ENCODE measurements at regions not wholly inside any gene's neighbourhood (a gene's known extent, or its start where the extent isn't known, plus 50 kb on each side); places are given as distances from the start of the nearest gene placed in this dataset.
A peak's percentile ranks its signal among the peaks of the same experiment; 100 is the strongest.

GRCh38 chr10:2978574-2979273 is 88.6 kb upstream of the PFKP start:
- DNase-seq (ENCODE audit: low spot score in 2 of 2) = no peak
- no peak overlapping the region for H3K27ac ChIP-seq
- WGBS = 88% methylated on average over 8 of the region's 8 CpGs

DNA sequence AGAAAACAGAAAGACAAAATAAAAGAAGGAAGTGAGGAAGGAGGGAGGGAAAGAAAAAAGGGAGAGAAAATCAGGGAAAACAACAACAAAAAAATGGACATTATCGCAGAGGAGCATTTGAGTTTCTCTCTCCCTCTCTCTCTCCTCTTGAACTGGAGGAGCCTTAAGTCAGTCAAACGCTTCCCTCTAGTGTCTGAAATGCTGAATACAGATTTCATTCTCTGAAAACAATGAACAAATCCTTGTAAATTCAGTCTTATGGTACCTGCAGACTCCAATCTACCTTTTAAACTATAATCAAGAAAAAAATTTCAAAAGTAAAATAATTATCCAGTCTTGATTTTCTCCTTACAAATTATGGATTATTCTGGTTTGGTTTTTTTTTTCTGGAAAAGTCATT is 89.2 kb upstream of the PFKP start:
- TF ChIP-seq EP300 (IDR thresholded peaks at IDR 0.05) (no peak), POLR2AphosphoS5 (IDR thresholded peaks at IDR 0.05) (no peak), CTCF (IDR thresholded peaks at IDR 0.05) (peak in 1 of 2 donors; percentile 6)
- Histone ChIP-seq H3K27ac (no peak overlapping the region), H3K27me3 (no peaks in the 10 kb centered on the region), H3K4me3 (no peak overlapping the region), H3K4me1 (no peaks in the 10 kb centered on the region), H3K36me3 (no peaks in the 10 kb centered on the region), H3K9me3 (no peaks in the 10 kb centered on the region)
- DNase-seq (ENCODE audit: low spot score in 2 of 2) = no peak
- WGBS = 25% methylated on average over 2 of the region's 2 CpGs

More at GRCh38 chr10:2978574-2979273, 88.6 kb upstream of the PFKP start:
- Histone ChIP-seq H3K9me3 (no peaks in the 10 kb centered on the region), H3K4me1 (no peaks in the 10 kb centered on the region), H3K36me3 (no peaks in the 10 kb centered on the region), H3K27me3 (no peaks in the 10 kb centered on the region), H3K4me3 (no peak overlapping the region)
- no peak for TF ChIP-seq POLR2A (IDR thresholded peaks at IDR 0.05)
- no peak for TF ChIP-seq CTCF (IDR thresholded peaks at IDR 0.05)
- no peak for TF ChIP-seq EP300 (IDR thresholded peaks at IDR 0.05)
- TF ChIP-seq POLR2AphosphoS5 (IDR thresholded peaks at IDR 0.05) = no peak

DNA sequence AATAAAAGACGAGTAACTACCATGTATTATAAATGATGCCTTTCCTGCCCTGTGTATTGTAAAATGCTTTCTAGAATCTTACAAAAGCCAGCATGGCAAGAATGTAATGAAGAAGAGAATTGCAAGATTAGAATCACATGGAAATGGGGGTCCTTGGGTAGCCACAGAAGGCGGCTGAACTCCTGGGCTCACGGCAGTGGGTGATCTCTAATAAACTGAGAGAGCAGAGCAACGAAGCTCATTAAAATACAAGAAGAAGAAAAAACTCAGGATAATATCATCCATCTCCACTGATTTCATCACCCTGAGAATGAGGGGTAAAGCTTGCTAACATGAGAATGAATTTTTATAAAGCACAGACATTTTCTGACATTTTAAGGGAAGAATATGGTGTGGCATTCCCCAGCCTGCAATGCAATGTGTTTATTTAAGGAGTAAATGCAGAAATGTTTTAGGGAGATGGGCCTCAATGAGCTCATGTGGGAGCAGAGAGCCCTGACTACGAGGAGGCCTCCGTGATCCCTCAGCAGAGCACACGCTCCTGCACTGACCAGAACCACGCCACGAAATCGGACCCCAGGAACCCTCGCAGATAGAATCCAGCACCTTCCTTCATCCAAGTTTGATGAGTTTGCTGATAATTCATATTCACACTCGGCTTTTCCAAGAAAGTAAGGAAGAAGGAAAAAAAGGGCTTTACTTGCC is 92.7 kb upstream of the PFKP start:
- no peak for DNase-seq (ENCODE audit: low spot score in 2 of 2)
- no peak overlapping the region for H3K4me3 ChIP-seq
- H3K27ac ChIP-seq = no peak overlapping the region
- TF ChIP-seq POLR2A (IDR thresholded peaks at IDR 0.05) = no peak
- no peak for TF ChIP-seq POLR2AphosphoS5 (IDR thresholded peaks at IDR 0.05)
- TF ChIP-seq CTCF (IDR thresholded peaks at IDR 0.05) = no peak
- no peak for TF ChIP-seq EP300 (IDR thresholded peaks at IDR 0.05)
- H3K27me3 ChIP-seq = no peaks in the 10 kb centered on the region
- no peaks in the 10 kb centered on the region for H3K9me3 ChIP-seq
- WGBS = 88% methylated on average over 12 of the region's 12 CpGs
- H3K36me3 ChIP-seq = no peaks in the 10 kb centered on the region
- H3K4me1 ChIP-seq = no peaks in the 10 kb centered on the region

DNA sequence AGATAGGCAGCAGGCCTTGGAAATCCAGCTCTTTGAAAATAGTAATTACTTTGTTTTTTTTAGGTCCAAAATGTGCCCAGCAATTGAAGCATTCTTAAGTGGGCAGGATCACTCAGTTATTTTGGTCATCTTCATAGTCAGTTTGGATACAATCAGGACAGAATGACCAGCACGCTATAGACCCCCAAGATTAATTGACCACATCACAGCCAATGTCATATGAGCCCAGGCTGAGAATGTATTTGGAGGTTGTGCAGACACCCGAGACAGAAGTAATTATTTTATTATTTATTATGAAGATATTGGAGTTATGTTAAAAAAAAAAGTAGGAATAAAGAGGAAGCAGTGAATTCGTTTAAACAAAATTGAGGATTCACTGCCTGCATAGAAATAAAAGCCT is 93.3 kb upstream of the PFKP start:
- no peak for DNase-seq (ENCODE audit: low spot score in 2 of 2)
- Histone ChIP-seq H3K36me3 (no peaks in the 10 kb centered on the region), H3K27ac (no peak overlapping the region), H3K4me1 (no peaks in the 10 kb centered on the region), H3K27me3 (no peaks in the 10 kb centered on the region), H3K4me3 (no peak overlapping the region), H3K9me3 (no peaks in the 10 kb centered on the region)
- 75% methylated on average over 3 of the region's 3 CpGs for WGBS
- TF ChIP-seq POLR2AphosphoS5 (IDR thresholded peaks at IDR 0.05) (no peak), POLR2A (IDR thresholded peaks at IDR 0.05) (no peak), CTCF (IDR thresholded peaks at IDR 0.05) (no peak), EP300 (IDR thresholded peaks at IDR 0.05) (no peak)

GRCh38 chr10:2972810-2973209 is 94.5 kb upstream of the PFKP start:
- Histone ChIP-seq H3K27ac (no peak overlapping the region), H3K4me1 (no peaks in the 10 kb centered on the region), H3K4me3 (no peak overlapping the region), H3K9me3 (no peaks in the 10 kb centered on the region), H3K27me3 (no peaks in the 10 kb centered on the region), H3K36me3 (no peaks in the 10 kb centered on the region)
- no peak for DNase-seq (ENCODE audit: low spot score in 2 of 2)
- TF ChIP-seq EP300 (IDR thresholded peaks at IDR 0.05) (no peak), POLR2AphosphoS5 (IDR thresholded peaks at IDR 0.05) (no peak), CTCF (IDR thresholded peaks at IDR 0.05) (no peak), POLR2A (IDR thresholded peaks at IDR 0.05) (no peak)
- 86% methylated on average over 8 of the region's 8 CpGs for WGBS

Measured in suprapubic skin (tissue), 4 donors.